ENCODE measurements at regions not wholly inside any gene's neighbourhood (a gene's known extent, or its start where the extent isn't known, plus 50 kb on each side); places are given as distances from the start of the nearest gene placed in this dataset.
"Not testable (repeated sequence)": the region's sequence is repeated elsewhere in the genome, so short reads cannot be mapped to it uniquely, and the experiment has no call there.

DNA sequence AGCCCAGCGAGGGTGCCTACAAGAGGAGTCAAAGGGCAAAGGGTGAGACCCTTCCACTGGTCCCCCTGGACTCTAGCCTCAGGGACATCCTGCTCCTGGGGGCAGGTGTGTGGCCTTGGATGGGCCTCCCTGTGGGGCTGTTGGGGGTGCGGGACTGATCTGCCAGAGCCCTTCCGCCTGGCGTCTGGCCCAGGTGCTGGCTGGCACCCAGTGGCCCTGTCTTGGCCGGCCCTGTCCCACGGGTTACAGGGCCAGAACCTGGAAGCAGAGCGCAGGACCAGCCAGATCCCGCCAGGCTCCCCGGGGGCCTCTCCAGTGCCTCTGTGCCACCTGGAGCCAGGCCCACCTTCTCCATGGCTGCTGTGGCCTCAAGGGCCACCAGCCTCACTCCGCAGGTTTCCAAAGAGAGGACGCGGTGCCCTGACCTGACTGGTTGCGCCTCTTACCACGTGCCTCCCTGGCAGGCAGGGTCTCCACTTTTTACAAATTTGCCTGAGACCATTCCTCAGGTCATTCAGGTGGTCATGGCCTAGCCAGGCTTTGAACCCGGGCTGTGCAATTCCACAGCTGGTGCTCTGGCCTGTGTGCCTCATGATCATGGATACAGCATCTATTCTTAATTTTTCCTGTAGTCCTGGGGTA lies 444.8 kb downstream of the SPATA31D1 start:
- TF ChIP-seq, protein P1, sequence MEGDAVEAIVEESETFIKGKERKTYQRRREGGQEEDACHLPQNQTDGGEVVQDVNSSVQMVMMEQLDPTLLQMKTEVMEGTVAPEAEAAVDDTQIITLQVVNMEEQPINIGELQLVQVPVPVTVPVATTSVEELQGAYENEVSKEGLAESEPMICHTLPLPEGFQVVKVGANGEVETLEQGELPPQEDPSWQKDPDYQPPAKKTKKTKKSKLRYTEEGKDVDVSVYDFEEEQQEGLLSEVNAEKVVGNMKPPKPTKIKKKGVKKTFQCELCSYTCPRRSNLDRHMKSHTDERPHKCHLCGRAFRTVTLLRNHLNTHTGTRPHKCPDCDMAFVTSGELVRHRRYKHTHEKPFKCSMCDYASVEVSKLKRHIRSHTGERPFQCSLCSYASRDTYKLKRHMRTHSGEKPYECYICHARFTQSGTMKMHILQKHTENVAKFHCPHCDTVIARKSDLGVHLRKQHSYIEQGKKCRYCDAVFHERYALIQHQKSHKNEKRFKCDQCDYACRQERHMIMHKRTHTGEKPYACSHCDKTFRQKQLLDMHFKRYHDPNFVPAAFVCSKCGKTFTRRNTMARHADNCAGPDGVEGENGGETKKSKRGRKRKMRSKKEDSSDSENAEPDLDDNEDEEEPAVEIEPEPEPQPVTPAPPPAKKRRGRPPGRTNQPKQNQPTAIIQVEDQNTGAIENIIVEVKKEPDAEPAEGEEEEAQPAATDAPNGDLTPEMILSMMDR (IDR thresholded peaks at IDR 0.05) = not testable (repeated sequence)
- TF ChIP-seq POLR2A (IDR thresholded peaks at IDR 0.05) = not testable (repeated sequence)

Data from lower leg skin (tissue), 3 donors.